Epithelial cell of prostate (primary cell): ENCODE measurements at regions not wholly inside any gene's neighbourhood (a gene's known extent, or its start where the extent isn't known, plus 50 kb on each side); places are given as distances from the start of the nearest gene placed in this dataset.
"Not testable (repeated sequence)": the region's sequence is repeated elsewhere in the genome, so short reads cannot be mapped to it uniquely, and the experiment has no call there.

Experiments used
- DNase-seq: peaks from one replicate; pipeline ENCODE4 v3.0.0-alpha.2; 2011; ENCODE audit warnings: low read depth, low spot score
- H3K27ac ChIP-seq: fragments of 450-650 bp; 2 replicates; pipeline ENCODE4 v1.5.1; 2017; ENCODE audit warnings: mild to moderate bottlenecking

DNA sequence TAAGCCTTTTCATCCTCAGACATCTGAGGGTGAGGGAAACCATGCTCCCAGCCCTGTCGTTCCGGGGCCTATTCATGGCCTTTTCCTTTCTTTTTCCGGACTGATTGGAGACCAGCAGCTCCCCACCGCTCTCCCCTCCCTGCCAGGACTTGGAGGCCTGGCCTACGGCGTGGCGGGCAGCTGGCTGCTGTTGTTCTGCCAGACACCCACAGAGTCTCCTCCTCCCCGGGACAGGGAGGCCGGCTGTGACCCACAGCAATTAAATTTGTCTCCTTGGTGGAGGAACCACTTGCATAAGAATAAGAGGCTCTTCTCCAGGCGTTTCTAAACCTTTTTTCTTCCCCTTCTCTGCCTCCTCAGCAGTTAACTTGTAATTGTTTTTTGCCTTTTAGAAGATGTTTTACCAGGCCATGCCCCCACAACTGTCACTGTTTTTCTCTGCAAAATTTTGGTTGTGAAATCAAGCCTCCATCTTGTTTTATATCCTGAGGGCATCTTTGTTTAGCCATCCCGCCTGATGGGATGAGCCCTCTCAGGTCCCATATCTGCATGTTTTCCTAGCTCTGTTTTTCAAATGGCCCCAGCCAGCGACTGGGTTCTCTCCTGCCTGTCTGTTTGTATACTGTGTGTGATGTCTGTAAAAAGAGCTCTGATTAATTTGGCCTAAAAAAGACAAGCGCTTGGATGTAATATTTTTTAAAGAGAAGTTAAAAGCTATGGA lies 1060.0 kb upstream of the DDX18 start:
- no peak overlapping the region for H3K27ac ChIP-seq
- DNase-seq = no peak

DNA sequence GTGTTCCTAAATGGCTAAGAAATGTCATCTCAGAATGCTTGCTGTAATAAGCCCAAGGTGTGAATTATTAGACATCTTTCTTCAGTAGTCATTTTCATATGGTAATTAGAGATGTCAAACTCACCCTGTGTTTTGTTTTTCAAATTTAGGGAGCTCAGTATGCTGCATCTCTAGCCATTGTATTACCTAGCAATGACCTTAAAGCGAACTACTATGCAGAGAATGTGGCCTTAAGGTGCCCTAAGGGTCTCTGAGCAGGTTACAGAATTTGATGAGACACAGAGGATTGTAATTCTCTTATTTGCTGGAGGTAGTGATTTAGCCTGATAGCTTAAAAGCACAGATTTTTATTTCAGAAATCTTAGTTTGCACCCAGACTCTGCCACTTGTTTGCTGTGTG lies 1052.6 kb upstream of the DDX18 start:
- no peak for DNase-seq
- H3K27ac ChIP-seq = no peak overlapping the region

GRCh38 chr2:116769514-116769913 lies 1045.0 kb upstream of the DDX18 start:
- no peak for DNase-seq

DNA sequence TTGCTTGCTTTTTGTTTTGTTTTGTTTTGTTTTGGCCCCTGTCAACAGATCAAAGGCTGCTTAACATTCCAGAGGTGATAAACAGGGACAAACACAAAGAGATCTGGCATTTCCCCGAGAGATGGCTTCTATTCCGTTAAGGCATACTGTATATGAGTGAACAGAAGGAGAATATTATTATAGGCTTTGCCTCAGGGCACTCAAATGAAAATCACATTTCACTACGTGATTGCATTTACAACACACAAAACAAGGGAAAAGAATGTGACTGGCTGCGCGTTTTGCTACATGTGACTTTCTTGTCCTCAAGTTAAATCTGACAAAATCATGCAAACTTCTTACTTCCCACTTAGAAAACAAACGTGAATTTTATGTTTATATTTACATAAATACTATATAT lies 1037.9 kb upstream of the DDX18 start:
- DNase-seq = no peak
- H3K27ac ChIP-seq = no peak overlapping the region

More at GRCh38 chr2:116769514-116769913, 1045.0 kb upstream of the DDX18 start:
- no peak overlapping the region for H3K27ac ChIP-seq

DNA sequence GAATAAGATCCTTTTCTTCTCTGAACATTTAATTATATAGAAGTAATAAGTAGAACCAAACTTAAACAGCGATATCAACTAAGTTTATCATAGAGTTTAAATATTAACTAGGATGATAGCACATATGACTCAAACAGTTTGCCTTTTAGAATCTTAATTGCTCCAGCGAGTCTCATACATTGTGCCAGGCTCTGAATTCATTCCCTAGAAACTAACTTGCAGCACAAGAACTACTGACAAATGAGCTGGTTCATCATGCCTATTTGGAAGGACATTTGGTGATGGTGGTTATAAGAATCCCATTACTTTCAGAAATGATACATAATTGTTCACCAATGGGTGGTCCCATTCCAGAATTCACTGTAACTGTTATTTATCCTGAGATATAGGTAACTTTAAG lies 1026.6 kb upstream of the DDX18 start:
- H3K27ac ChIP-seq = no peak overlapping the region
- no peak for DNase-seq

GRCh38 chr2:116802671-116803070 lies 1011.8 kb upstream of the DDX18 start:
- no peak for DNase-seq
- H3K27ac ChIP-seq = no peak overlapping the region

DNA sequence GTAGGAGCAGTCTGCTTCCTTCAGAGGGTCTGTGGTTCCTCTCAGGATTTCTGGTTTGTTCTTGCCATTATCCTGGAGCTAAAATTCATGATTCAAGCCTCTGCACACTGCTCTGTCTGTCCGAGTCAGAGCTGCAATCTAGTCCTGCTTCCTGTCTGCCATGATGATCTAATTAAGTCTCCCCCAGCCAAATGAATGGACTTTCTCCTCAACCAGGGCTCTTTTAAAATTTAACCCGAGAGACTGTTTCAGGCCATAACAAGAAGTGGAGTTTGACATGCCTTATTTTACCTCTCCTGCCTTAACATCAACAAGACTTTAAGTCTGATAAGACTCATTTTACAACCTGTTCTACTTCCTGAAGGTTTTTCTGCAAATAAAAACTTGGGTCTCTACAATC lies 1009.6 kb upstream of the DDX18 start:
- DNase-seq = no peak
- no peak overlapping the region for H3K27ac ChIP-seq

DNA sequence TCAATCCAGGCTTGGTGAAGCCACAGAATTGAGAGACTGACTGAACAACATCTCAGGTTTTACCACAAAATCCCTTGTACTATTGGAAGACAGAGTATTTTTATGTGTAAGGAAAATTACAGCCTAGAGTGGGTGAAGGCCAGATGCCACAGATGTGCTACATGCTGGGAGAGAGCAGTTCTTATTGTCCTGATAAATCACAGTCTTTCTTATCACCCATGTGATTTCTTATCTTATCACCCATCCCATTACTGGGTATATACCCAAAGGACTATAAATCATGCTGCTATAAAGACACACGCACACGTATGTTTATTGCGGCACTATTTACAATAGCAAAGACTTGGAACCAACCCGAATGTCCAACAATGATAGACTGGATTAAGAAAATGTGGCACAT lies 1008.0 kb upstream of the DDX18 start:
- not testable (repeated sequence) for DNase-seq, H3K27ac ChIP-seq

- no peak overlapping the region for H3K27ac ChIP-seq
- no peak for DNase-seq
Measured at GRCh38 chr2:116809109-116809508, 1005.4 kb upstream of the DDX18 start.

DNA sequence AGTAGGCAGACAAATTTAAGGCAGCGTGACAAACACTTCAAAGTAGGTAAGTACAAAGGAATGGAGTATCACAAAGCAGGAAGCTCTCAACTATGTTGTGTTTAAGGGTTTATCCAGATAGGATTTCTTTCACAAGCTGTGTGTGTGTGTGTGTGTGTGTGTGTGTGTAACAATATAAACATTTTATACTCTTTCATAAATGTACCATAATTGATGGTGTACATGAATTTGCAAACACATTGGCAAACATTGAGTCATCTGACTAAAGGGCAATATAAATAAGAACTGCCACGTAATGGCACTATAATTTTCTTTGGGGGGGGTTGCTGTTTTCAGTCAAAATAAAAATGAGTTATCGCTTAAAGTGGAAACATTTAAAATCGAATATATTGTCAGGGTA lies 1004.4 kb upstream of the DDX18 start:
- DNase-seq = no peak
- H3K27ac ChIP-seq = no peak overlapping the region

DNA sequence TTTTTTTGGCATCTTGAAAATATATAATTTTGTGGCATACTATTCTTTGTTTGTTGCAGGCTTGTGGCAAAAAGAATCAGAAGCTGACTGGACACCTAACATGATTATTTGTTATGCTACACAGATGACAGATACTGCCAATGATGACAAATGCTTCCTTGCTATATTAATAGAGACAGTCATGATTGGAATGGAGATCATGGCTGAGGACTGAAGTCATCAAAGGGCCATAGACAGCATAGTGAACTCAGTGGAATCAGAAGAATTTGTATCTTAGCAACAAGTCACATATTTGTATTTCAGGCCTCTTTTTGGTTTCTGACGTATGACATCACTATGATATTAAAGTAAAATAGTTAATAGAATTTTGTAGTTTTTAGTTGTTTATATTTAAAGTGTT lies 1003.8 kb upstream of the DDX18 start:
- DNase-seq = no peak
- no peak overlapping the region for H3K27ac ChIP-seq

GRCh38 chr2:116819355-116819754 lies 995.1 kb upstream of the DDX18 start:
- no peak for DNase-seq
- H3K27ac ChIP-seq = no peak overlapping the region

DNA sequence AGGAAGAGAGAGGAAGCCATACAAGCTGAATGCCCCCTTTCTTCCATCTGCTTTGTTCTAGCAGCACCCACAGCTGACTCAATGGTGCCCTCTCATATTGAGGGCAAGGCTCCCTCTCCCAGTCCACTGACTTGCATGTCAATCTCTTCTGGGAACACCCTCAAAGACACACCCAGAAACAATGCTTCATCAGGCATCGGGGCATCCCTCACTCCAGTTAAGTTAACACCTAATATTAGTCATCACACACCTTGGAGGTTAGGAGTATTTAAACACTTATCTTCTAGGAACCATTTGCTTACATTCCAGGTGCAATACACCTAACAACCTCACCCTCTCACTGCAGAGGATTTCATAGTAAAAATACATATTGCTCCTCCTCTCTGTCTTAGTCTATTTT lies 993.5 kb upstream of the DDX18 start:
- no peak for DNase-seq
- H3K27ac ChIP-seq = no peak overlapping the region

DNA sequence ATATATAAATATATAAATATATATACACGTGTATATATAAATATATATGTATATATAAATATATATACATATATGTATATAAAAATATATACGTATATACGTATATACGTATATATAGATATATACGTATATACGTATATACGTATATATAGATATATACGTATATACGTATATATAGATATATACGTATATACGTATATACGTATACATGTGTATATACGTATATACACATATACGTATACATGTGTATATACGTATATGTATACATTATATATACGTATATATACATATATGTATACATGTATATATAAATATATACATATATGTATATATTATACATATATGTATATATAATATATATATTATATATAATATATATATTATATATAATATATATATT lies 984.9 kb upstream of the DDX18 start:
- H3K27ac ChIP-seq, DNase-seq: not testable (repeated sequence)

DNA sequence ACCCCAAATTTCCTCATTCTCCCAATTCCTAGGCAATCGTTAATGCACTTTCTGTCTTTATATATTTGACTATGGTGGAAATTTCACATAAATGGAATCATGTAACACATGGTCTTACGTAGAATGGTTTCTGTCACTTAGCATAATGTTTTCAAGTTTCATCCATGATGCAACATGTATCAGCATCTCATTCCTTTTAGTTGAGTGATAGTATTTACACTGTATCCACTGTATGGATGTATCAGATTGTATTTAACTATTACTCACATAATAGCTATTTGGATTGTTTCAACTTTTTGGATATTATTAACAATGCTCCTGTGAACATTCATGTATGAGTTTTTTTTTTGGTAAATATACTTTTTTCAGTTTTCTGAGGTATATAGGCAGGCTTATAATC lies 982.3 kb upstream of the DDX18 start:
- DNase-seq = no peak
- no peak overlapping the region for H3K27ac ChIP-seq

DNA sequence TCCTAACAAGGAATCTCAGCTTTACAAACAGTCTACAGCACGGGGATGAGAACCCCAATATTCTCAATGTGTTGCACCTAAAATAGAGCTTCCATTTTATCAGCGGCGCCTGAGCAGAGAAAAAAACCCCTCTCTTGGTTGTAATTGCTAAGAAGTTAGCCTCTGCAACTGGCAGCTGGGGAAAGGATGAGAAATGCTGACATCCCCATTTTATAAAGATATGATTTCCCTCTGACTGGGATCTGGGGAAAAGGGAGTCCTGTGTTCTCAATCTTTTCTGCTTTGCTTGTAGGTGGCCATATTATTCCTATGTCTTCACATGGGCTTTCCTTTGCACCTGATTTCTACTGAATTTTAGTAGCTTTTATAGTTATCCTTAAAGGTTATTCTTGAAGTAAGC lies 981.4 kb upstream of the DDX18 start:
- H3K27ac ChIP-seq = no peak overlapping the region
- no peak for DNase-seq

DNA sequence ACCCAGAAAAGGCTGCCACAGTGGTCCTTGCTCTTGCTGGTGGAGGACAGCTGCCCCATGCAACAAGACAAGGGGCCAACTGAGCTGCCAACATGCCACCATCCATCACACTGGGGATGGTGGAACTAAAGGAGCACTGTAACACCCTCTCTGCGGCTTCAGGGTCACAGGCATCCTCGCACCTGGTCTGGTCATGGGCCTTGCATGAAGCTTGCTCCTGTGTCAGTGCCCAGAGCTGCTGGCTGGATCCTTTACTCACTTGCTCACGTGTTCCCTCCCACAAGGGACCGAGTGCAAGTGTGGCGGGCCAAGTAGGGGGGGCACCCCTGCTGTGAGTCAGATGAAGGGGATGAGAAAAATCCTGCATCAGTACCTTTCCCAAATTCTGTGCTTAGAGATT lies 972.3 kb upstream of the DDX18 start:
- DNase-seq = no peak
- H3K27ac ChIP-seq = no peak overlapping the region

GRCh38 chr2:116859708-116860107 lies 954.8 kb upstream of the DDX18 start:
- DNase-seq = no peak
- no peak overlapping the region for H3K27ac ChIP-seq

DNA sequence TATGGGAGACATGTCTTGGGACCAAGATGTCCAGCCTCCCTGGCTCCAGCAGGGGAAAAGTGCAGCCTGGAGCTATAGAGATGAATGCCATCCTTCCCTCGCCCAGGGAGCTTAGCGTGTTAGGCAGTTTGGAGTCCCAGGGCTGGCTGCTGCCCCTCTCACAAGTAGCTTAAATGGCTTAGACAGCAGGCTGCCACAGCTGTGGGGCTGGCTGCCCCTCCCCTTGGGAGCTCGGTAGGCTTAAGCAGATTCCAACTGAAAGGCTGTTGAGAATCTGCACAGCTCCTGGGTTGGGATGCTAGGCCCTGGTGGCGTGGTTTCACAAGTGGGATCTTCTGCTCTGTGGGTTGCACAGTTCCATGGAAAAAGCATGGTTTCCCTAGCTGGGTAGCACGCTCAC lies 940.5 kb upstream of the DDX18 start:
- H3K27ac ChIP-seq = no peak overlapping the region
- DNase-seq = no peak

- H3K27ac ChIP-seq = no peak overlapping the region
- DNase-seq = no peak
Measured at GRCh38 chr2:116877274-116877673, 937.2 kb upstream of the DDX18 start.

- H3K27ac ChIP-seq = no peak overlapping the region
- DNase-seq = no peak
Measured at GRCh38 chr2:116877944-116878343, 936.5 kb upstream of the DDX18 start.

GRCh38 chr2:116879650-116880160 lies 934.8 kb upstream of the DDX18 start:
- no peak overlapping the region for H3K27ac ChIP-seq
- no peak for DNase-seq
